OCI-LY1 (cell line): ENCODE measurements at regions not wholly inside any gene's neighbourhood (a gene's known extent, or its start where the extent isn't known, plus 50 kb on each side); places are given as distances from the start of the nearest gene placed in this dataset.

Experiments
- H2AFZ ChIP-seq: fragments of 200-600 bp; sonication (generic), shearing (Covaris generic); 2 replicates; pipeline ENCODE4 v1.6.0; 2014; ENCODE audit warnings: antibody characterized with exemption, mild to moderate bottlenecking, low read length
- H3F3A ChIP-seq: fragments of 200-600 bp; sonication (generic), shearing (Covaris generic); 2 replicates; pipeline ENCODE4 v1.6.0; 2014; ENCODE audit warnings: mild to moderate bottlenecking, antibody characterized with exemption, low read length, moderate library complexity; ENCODE audit not compliant: insufficient read depth
- H3K27ac ChIP-seq: fragments of 200-600 bp; sonication (generic); 2 replicates; pipeline ENCODE4 v1.5.1; 2014; ENCODE audit warnings: low read length, mixed run types, mild to moderate bottlenecking, low read depth; ENCODE audit not compliant: poor library complexity, severe bottlenecking
- H3K27me3 ChIP-seq: fragments of 200-600 bp; sonication (generic); 2 replicates; pipeline ENCODE4 v1.6.0; 2014; ENCODE audit warnings: antibody characterized with exemption, mild to moderate bottlenecking, low read length, moderate library complexity; ENCODE audit not compliant: insufficient read depth
- H3K36me3 ChIP-seq: fragments of 200-600 bp; sonication (generic); 2 replicates; pipeline ENCODE4 v1.6.1; 2014; ENCODE audit warnings: mild to moderate bottlenecking, antibody characterized with exemption, low read length, moderate library complexity, mixed read lengths; ENCODE audit not compliant: insufficient read depth
- H3K4me1 ChIP-seq: fragments of 200-600 bp; sonication (generic); 2 replicates; pipeline ENCODE4 v1.5.1; 2014; ENCODE audit warnings: mild to moderate bottlenecking, low read length, moderate library complexity; ENCODE audit not compliant: insufficient read depth, severe bottlenecking
- H3K4me2 ChIP-seq: fragments of 200-600 bp; sonication (generic), shearing (Covaris generic); 2 replicates; pipeline ENCODE4 v1.6.1; 2014; ENCODE audit warnings: low read length
- H3K4me3 ChIP-seq: fragments of 200-600 bp; sonication (generic); 2 replicates; pipeline ENCODE4 v1.5.1; 2014; ENCODE audit warnings: low read length, low read depth, mild to moderate bottlenecking, mixed read lengths; ENCODE audit not compliant: poor library complexity, severe bottlenecking
- H3K79me2 ChIP-seq: fragments of 200-600 bp; shearing (Covaris generic); 2 replicates; pipeline ENCODE4 v1.6.1; 2016; ENCODE audit warnings: mixed run types, low read length, mixed read lengths; ENCODE audit not compliant: insufficient read depth
- H3K9ac ChIP-seq: fragments of 200-600 bp; sonication (generic), shearing (Covaris generic); 2 replicates; pipeline ENCODE4 v1.6.1; 2014; ENCODE audit warnings: mild to moderate bottlenecking, low read length, mixed read lengths
- H3K9me2 ChIP-seq: fragments of 200-600 bp; sonication (generic), shearing (Covaris generic); 2 replicates; pipeline ENCODE4 v1.6.1; 2014; ENCODE audit warnings: low read depth, mild to moderate bottlenecking, low read length, mixed read lengths
- H3K9me3 ChIP-seq: fragments of 200-600 bp; shearing (Covaris generic); 2 replicates; pipeline ENCODE4 v1.6.1; 2014; ENCODE audit warnings: low read length, mixed read lengths
- H4K20me1 ChIP-seq: fragments of 200-600 bp; sonication (generic), shearing (Covaris generic); 2 replicates; pipeline ENCODE4 v1.6.0; 2016; ENCODE audit warnings: mild to moderate bottlenecking, low read length; ENCODE audit not compliant: insufficient read depth
- EZH2 ChIP-seq: fragments of 200-600 bp; sonication (generic), shearing (Covaris generic); IDR thresholded peaks from 2 replicates; pipeline ENCODE4 v1.8.0; 2017; ENCODE audit warnings: borderline replicate concordance, mixed run types, mild to moderate bottlenecking, antibody characterized with exemption, low read length, moderate library complexity, mixed read lengths
- TF ChIP-seq, protein P1 (sequence below): fragments of 200-600 bp; sonication (generic), shearing (Covaris generic); IDR thresholded peaks from 2 replicates; pipeline ENCODE4 v1.5.1; 2017; ENCODE audit warnings: mild to moderate bottlenecking, antibody characterized with exemption, low read length, moderate library complexity, mixed read lengths

DNA sequence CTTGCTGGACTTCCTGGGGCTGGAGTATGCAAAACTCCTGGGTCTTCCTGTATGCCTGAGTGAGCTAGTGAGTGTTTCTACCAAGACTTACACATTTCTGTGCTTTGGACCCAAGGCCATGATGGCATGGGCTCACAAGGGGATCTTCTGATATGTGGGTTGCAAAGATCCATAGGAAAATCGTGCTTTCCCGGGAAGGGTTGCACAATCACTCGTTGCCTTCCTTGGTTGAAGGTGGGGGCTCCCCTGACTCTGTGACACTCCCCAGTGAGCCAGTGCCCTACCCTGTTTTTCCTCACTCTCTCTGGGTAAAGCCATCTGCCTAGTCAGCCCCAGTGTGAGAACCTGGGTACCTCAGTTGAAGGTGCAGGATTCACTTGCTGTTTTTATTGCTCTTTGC is 114.0 kb upstream of the CCDC179 start:
- no peak overlapping the region for H3K4me3 ChIP-seq
- H3K9me3 ChIP-seq: no peaks in the 10 kb centered on the region
- TF ChIP-seq, protein P1, sequence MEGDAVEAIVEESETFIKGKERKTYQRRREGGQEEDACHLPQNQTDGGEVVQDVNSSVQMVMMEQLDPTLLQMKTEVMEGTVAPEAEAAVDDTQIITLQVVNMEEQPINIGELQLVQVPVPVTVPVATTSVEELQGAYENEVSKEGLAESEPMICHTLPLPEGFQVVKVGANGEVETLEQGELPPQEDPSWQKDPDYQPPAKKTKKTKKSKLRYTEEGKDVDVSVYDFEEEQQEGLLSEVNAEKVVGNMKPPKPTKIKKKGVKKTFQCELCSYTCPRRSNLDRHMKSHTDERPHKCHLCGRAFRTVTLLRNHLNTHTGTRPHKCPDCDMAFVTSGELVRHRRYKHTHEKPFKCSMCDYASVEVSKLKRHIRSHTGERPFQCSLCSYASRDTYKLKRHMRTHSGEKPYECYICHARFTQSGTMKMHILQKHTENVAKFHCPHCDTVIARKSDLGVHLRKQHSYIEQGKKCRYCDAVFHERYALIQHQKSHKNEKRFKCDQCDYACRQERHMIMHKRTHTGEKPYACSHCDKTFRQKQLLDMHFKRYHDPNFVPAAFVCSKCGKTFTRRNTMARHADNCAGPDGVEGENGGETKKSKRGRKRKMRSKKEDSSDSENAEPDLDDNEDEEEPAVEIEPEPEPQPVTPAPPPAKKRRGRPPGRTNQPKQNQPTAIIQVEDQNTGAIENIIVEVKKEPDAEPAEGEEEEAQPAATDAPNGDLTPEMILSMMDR: no peak
- no peak for TF ChIP-seq EZH2
- no peaks in the 10 kb centered on the region for H4K20me1 ChIP-seq
- no peaks in the 10 kb centered on the region for H3K79me2 ChIP-seq
- H2AFZ ChIP-seq: no peak overlapping the region
- no peaks in the 10 kb centered on the region for H3K9me2 ChIP-seq
- no peak overlapping the region for H3K27ac ChIP-seq
- no peak overlapping the region for H3K9ac ChIP-seq
- no peaks in the 10 kb centered on the region for H3K27me3 ChIP-seq
- H3K4me2 ChIP-seq: no peak overlapping the region
- no peaks in the 10 kb centered on the region for H3K36me3 ChIP-seq
- H3F3A ChIP-seq: no peaks in the 10 kb centered on the region
- H3K4me1 ChIP-seq: no peaks in the 10 kb centered on the region

DNA sequence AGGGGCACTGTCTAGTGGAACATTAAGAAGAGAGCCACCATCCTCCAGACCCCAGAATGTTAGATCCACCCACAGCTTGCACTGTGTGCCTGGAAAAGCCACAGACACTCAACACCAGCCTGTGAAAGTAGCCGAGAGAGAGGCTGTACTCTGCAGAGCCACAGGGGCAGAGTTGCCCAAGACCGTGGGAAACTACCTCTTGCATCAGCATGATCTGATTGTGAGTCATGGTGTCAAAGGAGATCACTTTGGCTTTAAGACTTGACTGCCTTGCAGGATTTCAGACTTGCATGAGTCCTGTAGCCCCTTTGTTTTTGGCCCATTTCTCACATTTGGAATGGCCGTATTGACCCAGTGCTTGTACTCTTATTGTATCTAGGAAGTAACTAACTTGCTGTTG is 115.9 kb upstream of the CCDC179 start:
- Histone ChIP-seq H4K20me1 (no peaks in the 10 kb centered on the region), H2AFZ (no peak overlapping the region), H3K9me2 (no peaks in the 10 kb centered on the region), H3F3A (no peaks in the 10 kb centered on the region), H3K27me3 (no peaks in the 10 kb centered on the region), H3K27ac (no peak overlapping the region), H3K9ac (no peak overlapping the region), H3K36me3 (no peaks in the 10 kb centered on the region), H3K9me3 (no peaks in the 10 kb centered on the region), H3K4me1 (no peaks in the 10 kb centered on the region), H3K4me3 (no peak overlapping the region), H3K79me2 (no peaks in the 10 kb centered on the region), H3K4me2 (no peak overlapping the region)
- TF ChIP-seq, protein P1: no peak
- TF ChIP-seq EZH2: no peak

DNA sequence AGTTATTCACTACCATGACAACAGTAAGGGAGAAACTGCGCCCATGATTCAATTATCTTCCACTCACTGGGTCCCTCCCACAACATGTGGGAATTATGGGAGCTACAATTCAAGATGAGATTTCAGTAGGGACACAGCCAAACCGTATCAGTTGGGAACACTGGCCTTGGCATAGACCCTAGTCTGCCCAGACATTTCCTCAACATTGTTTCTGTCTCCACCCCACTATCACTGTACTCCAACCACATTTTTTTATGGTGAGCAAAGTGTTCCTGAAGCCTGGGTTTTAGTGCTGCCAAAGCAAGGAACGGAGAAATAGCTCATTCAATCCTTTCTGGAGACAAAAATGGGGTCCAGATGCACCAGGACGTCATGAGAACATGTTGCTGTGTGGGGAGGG is 122.6 kb upstream of the CCDC179 start:
- H3K79me2 ChIP-seq: no peaks in the 10 kb centered on the region

More for the DNA sequence above, 122.6 kb upstream of the CCDC179 start:
- TF ChIP-seq, protein P1: no peak
- no peak for TF ChIP-seq EZH2
- H3K4me1 ChIP-seq: no peaks in the 10 kb centered on the region
- H3K27me3 ChIP-seq: no peaks in the 10 kb centered on the region
- H3K4me2 ChIP-seq: no peak overlapping the region
- H3K9me3 ChIP-seq: no peaks in the 10 kb centered on the region
- no peaks in the 10 kb centered on the region for H3K9me2 ChIP-seq
- H3K4me3 ChIP-seq: no peak overlapping the region
- H4K20me1 ChIP-seq: no peaks in the 10 kb centered on the region
- no peak overlapping the region for H3K27ac ChIP-seq
- H3K36me3 ChIP-seq: no peaks in the 10 kb centered on the region
- no peak overlapping the region for H2AFZ ChIP-seq
- no peak overlapping the region for H3K9ac ChIP-seq
- no peaks in the 10 kb centered on the region for H3F3A ChIP-seq
